ENCODE measurements at regions not wholly inside any gene's neighbourhood (a gene's known extent, or its start where the extent isn't known, plus 50 kb on each side); places are given as distances from the start of the nearest gene placed in this dataset.

DNA sequence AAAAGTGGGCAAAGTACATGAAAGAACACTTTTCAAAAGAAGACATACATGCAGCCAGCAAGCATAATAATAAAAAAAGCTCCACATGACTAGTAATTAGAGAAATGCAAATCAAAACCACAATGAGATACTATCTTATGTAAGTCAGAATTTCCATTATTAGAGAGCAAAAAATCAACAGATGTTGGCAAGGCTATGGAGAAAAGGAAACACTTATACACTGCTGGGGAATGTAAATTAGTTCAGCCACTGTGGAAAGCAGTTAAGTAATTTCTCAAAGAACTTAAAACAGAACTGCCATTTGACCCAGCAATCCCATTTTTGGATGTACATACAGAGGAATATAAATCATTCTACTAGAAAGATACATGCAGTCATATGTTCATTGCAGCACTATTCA is 360.7 kb downstream of the NSUN3 start:
- DNase-seq (no peak), ATAC-seq (no peak)
- no peak overlapping the region for H3K4me3 ChIP-seq
- TF ChIP-seq, protein P1, sequence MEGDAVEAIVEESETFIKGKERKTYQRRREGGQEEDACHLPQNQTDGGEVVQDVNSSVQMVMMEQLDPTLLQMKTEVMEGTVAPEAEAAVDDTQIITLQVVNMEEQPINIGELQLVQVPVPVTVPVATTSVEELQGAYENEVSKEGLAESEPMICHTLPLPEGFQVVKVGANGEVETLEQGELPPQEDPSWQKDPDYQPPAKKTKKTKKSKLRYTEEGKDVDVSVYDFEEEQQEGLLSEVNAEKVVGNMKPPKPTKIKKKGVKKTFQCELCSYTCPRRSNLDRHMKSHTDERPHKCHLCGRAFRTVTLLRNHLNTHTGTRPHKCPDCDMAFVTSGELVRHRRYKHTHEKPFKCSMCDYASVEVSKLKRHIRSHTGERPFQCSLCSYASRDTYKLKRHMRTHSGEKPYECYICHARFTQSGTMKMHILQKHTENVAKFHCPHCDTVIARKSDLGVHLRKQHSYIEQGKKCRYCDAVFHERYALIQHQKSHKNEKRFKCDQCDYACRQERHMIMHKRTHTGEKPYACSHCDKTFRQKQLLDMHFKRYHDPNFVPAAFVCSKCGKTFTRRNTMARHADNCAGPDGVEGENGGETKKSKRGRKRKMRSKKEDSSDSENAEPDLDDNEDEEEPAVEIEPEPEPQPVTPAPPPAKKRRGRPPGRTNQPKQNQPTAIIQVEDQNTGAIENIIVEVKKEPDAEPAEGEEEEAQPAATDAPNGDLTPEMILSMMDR (IDR thresholded peaks at IDR 0.05): no peak
- no peaks in the 10 kb centered on the region for H3K4me1 ChIP-seq
- intact Hi-C loops (cut with DNase I): no loop called here
- no peak overlapping the region for H3K27ac ChIP-seq
- no peaks in the 10 kb centered on the region for H3K27me3 ChIP-seq
- peaks cover 0 to 24% (median 0%) of the 10 kb centered on the region in 11 donors for H3K9me3 ChIP-seq
- H3K36me3 ChIP-seq: no peaks in the 10 kb centered on the region

DNA sequence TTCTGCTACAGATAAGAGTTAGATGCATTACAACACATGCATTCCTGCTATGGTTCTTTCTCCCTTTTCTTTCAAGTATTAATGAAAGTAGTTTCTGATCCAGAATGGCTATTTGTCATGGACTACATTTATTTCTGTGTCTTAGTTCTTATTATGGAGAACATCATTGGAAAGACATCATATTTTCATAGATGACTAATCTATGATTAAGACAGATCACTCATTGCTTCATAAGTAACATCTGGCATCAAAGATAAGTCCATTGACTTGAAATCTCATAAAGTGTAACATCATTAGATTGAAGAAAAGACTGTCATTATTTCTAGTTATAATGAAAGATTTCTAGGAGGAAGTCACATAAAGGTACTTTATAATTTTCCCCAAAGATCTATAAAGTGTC is 366.7 kb downstream of the NSUN3 start:
- ATAC-seq (no peak), DNase-seq (no peak)
- no peaks in the 10 kb centered on the region for H3K36me3 ChIP-seq
- peaks cover 0 to 4% (median 0%) of the 10 kb centered on the region in 11 donors for H3K9me3 ChIP-seq
- H3K27me3 ChIP-seq: no peaks in the 10 kb centered on the region
- peaks cover 0 to 6% (median 0%) of the 10 kb centered on the region in 9 donors for H3K4me1 ChIP-seq
- H3K4me3 ChIP-seq: no peak overlapping the region
- intact Hi-C loops (cut with DNase I): no loop called here
- TF ChIP-seq, protein P1 (IDR thresholded peaks at IDR 0.05): no peak
- no peak overlapping the region for H3K27ac ChIP-seq

DNA sequence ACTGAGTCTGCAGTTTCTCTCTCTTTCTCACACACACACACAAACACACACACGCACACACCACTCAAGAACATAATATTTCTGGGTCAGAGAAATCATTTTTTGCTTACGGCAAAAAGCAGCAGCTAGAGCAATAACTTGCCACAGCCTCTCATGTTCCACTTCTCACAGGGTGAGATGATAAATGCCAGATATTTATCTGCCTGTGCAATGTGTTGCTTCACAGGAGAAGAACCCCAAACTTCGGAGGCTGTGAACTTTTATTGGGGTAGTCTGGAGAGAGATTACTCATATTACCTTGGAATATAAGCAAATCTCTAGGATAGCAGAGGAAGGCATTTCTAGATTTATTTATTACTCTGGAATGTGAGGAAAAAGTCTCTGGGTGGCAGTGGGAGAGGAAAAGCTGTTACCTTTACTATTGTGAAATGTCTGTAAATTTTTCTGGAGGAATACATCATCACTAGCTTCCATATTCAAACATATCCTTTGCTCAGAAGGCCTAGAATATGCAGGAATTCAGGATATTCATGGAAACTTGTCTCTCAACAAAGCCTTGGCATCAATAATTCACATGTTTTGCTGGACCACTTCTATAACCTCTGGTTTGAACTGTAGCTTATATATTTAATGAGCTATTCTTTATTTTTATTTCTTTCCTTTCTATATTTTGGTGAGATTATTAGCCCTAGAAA is 369.2 kb downstream of the NSUN3 start:
- Histone ChIP-seq H3K9me3 (no peaks in the 10 kb centered on the region), H3K27me3 (no peaks in the 10 kb centered on the region), H3K4me3 (no peak overlapping the region), H3K4me1 (peaks cover 0 to 6% (median 0%) of the 10 kb centered on the region in 9 donors), H3K27ac (no peak overlapping the region), H3K36me3 (no peaks in the 10 kb centered on the region)
- intact Hi-C loops (cut with DNase I): no loop called here
- WGBS, 2 donors: 73 to 76% methylated on average over 3 of the region's 3 CpGs
- ATAC-seq: no peak
- no peak for DNase-seq
- TF ChIP-seq, protein P1 (IDR thresholded peaks at IDR 0.05): no peak

DNA sequence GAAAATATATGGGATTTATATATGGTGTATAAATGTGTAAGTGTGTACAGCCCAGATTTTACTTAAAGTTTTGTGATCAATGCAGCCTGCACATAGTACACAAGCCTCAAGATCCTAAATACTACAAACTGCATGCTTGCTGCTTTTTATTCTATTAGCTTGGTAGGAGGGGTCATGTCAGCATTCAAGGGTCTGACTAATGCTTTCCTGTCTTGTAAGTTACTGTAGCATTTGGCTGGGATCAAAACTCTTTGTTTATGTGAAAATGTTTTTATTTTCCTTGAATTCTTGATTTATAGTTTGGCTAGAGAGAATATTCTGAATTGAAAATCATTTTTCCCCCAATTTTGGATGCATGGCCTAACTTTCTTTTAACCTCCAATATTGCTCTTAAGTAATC is 370.9 kb downstream of the NSUN3 start:
- H3K27ac ChIP-seq: no peak overlapping the region

More for the DNA sequence above, 370.9 kb downstream of the NSUN3 start:
- ATAC-seq: no peak
- intact Hi-C loops (cut with DNase I): no loop called here
- Histone ChIP-seq H3K9me3 (no peaks in the 10 kb centered on the region), H3K27me3 (no peaks in the 10 kb centered on the region), H3K4me3 (no peak overlapping the region), H3K4me1 (peaks cover 0 to 6% (median 0%) of the 10 kb centered on the region in 9 donors), H3K36me3 (no peaks in the 10 kb centered on the region)
- DNase-seq: no peak
- TF ChIP-seq, protein P1 (IDR thresholded peaks at IDR 0.05): no peak

Data from heart right ventricle (tissue), 16 donors.